Epithelial cell of proximal tubule (primary cell): ENCODE measurements at regions not wholly inside any gene's neighbourhood (a gene's known extent, or its start where the extent isn't known, plus 50 kb on each side); places are given as distances from the start of the nearest gene placed in this dataset.
A peak's percentile ranks its signal among the peaks of the same experiment; 100 is the strongest.

Experiments
- DNase-seq: peaks from one replicate; pipeline ENCODE4 v3.0.0-alpha.2; 2011; ENCODE audit warnings: low read depth
- H3K4me3 ChIP-seq: 2 replicates; pipeline ENCODE4 v1.5.1; 2011; ENCODE audit warnings: low read depth, mild to moderate bottlenecking, low read length
- CTCF ChIP-seq: conservative IDR thresholded peaks from 2 replicates; pipeline ENCODE4 v1.5.1; 2012; ENCODE audit warnings: low read depth, mild to moderate bottlenecking, low read length

- TF ChIP-seq CTCF = no peak
- no peak for DNase-seq
- H3K4me3 ChIP-seq = no peak overlapping the region
Measured at GRCh38 chr11:127059286-127059685, 58.7 kb upstream of the KIRREL3 start.

GRCh38 chr11:127058524-127058923 is 58.0 kb upstream of the KIRREL3 start:
- no peak for TF ChIP-seq CTCF
- H3K4me3 ChIP-seq = no peak overlapping the region
- DNase-seq = no peak

- H3K4me3 ChIP-seq = no peak overlapping the region
- no peak for DNase-seq
- no peak for TF ChIP-seq CTCF
Measured at GRCh38 chr11:127057126-127057525, 56.6 kb upstream of the KIRREL3 start.

- H3K4me3 ChIP-seq = no peak overlapping the region
- DNase-seq = no peak
- TF ChIP-seq CTCF = no peak
Measured at GRCh38 chr11:127056338-127056971, 55.9 kb upstream of the KIRREL3 start.

- TF ChIP-seq CTCF = no peak
- DNase-seq = no peak
- no peak overlapping the region for H3K4me3 ChIP-seq
Measured at GRCh38 chr11:127055236-127055635, 54.7 kb upstream of the KIRREL3 start.

GRCh38 chr11:127054153-127054552 is 53.6 kb upstream of the KIRREL3 start:
- no peak for DNase-seq
- TF ChIP-seq CTCF = no peak
- H3K4me3 ChIP-seq = no peak overlapping the region

GRCh38 chr11:127052404-127052803 is 51.8 kb upstream of the KIRREL3 start:
- H3K4me3 ChIP-seq = no peak overlapping the region
- no peak for TF ChIP-seq CTCF
- peak; percentile 29 for DNase-seq
